K562 (cell line): ENCODE measurements at regions not wholly inside any gene's neighbourhood (a gene's known extent, or its start where the extent isn't known, plus 50 kb on each side); places are given as distances from the start of the nearest gene placed in this dataset.

ENCODE experiments used
- ATAC-seq: fragments of 200-7000 bp; cut with Tn5 transposase; 3 replicates; pipeline ENCODE4 v1.9.1; 2020; ENCODE audit warnings: moderate library complexity
- BruUV-seq: library from RNA; stranded (reverse); fragments of 400-500 nt; replicated peaks from 2 replicates; lab custom pipeline; 2021; lab: Mats Ljungman, UMichigan
- CTCF ChIA-PET: fragments of 300-600 bp; formaldehyde crosslinking; extraction: SDS; loops from one replicate; lab custom pipeline; 2021; ENCODE audit warnings: low intra/inter-chr PET ratio; lab: Yijun Ruan, JAX
- POLR2A ChIA-PET: fragments of 300-600, 350-650 bp; sonication (Branson Sonifier 250); formaldehyde crosslinking; extraction: SDS; loops from one replicate; lab custom pipeline; 2021; ENCODE audit warnings: antibody characterized with exemption, inconsistent platforms; lab: Yijun Ruan, JAX
- DNase-seq, 4 experiments: peaks; one replicate each; pipeline versions ENCODE4 v3.0.0 to v3.0.0-alpha.2; 2011 to 2018; ENCODE audit warnings: low spot score in 3 of 4, mixed read lengths in 3 of 4; ENCODE audit errors: extremely low read depth in 1 of 4
- FAIRE-seq: peaks from 2 replicates; lab custom pipeline; 2011; peaks lifted over from hg19 to GRCh38; lab: Jason Lieb, UNC
- H2AFZ ChIP-seq: 2 replicates; pipeline ENCODE4 v1.6.0; 2011; ENCODE audit warnings: low read depth, low read length, control low read depth, inconsistent platforms
- H3K27ac ChIP-seq: fragments of 200-600 bp; 3 replicates; pipeline ENCODE4 v1.8.0; 2011; ENCODE audit warnings: low read depth, mild to moderate bottlenecking, control low read depth, inconsistent platforms, low read length, moderate library complexity, mixed read lengths; ENCODE audit errors: extremely low read depth
- H3K27me3 ChIP-seq, 2 experiments: fragments of 300-600 bp in 1 of 2; 2 replicates in 1 of 2; 3 replicates in 1 of 2; pipeline versions ENCODE4 v1.6.0 to v1.8.0; 2011; ENCODE audit warnings: inconsistent platforms in 2 of 2, low read length in 2 of 2, mild to moderate bottlenecking in 1 of 2, mixed read lengths in 1 of 2, moderate library complexity in 1 of 2; ENCODE audit not compliant: control insufficient read depth in 2 of 2, insufficient read depth in 2 of 2
- H3K36me3 ChIP-seq: fragments of 300-600 bp; 3 replicates; pipeline ENCODE4 v1.8.0; 2011; ENCODE audit warnings: mild to moderate bottlenecking, low read length, inconsistent platforms; ENCODE audit not compliant: control insufficient read depth, insufficient read depth
- H3K4me1 ChIP-seq, 2 experiments: fragments of 200-600 bp in 1 of 2; replicated peaks in 1 of 2; 2 replicates in 1 of 2; 3 replicates in 1 of 2; pipeline versions ENCODE4 v1.5.1 to v1.8.0; 2011; ENCODE audit warnings: inconsistent platforms in 2 of 2, low read length in 2 of 2, mild to moderate bottlenecking in 1 of 2, mixed read lengths in 1 of 2, moderate library complexity in 1 of 2; ENCODE audit not compliant: control insufficient read depth in 2 of 2, insufficient read depth in 2 of 2
- H3K4me2 ChIP-seq: 2 replicates; pipeline ENCODE4 v1.6.1; 2011; ENCODE audit warnings: low read length, control low read depth, inconsistent platforms, mixed read lengths; ENCODE audit not compliant: insufficient read depth
- H3K4me3 ChIP-seq: fragments of 200-600 bp; sonication (generic), shearing (Covaris generic); 2 replicates; pipeline ENCODE4 v1.5.1; 2016; ENCODE audit warnings: control low read depth, inconsistent platforms
- H3K79me2 ChIP-seq: fragments of 200-600 bp; 3 replicates; pipeline ENCODE4 v1.8.0; 2011; ENCODE audit warnings: low read length, inconsistent platforms; ENCODE audit not compliant: control insufficient read depth, insufficient read depth
- H3K9ac ChIP-seq, 2 experiments: 2 replicates each; pipeline versions ENCODE4 v1.6.0 to v1.6.1; 2011; ENCODE audit warnings: low read depth in 2 of 2, low read length in 2 of 2, control low read depth in 1 of 2, inconsistent platforms in 1 of 2, mild to moderate bottlenecking in 1 of 2, mixed read lengths in 1 of 2; ENCODE audit not compliant: insufficient read depth in 1 of 2
- H3K9me1 ChIP-seq: one replicate; pipeline ENCODE4 v1.6.0; 2011; ENCODE audit warnings: inconsistent platforms, mild to moderate bottlenecking, low read length, moderate library complexity; ENCODE audit not compliant: control insufficient read depth, insufficient read depth
- H3K9me3 ChIP-seq: replicated peaks from 2 replicates; pipeline ENCODE4 v1.5.1; 2011; ENCODE audit warnings: low read depth, low read length, inconsistent platforms; ENCODE audit not compliant: control insufficient read depth, insufficient read depth
- H4K20me1 ChIP-seq: replicated peaks from 2 replicates; pipeline ENCODE4 v1.6.1; 2011; ENCODE audit warnings: low read length, inconsistent platforms, mixed read lengths; ENCODE audit not compliant: control insufficient read depth, insufficient read depth
- ELF4 ChIP-seq: fragments of 450-650 bp; formaldehyde crosslinking; IDR thresholded peaks from 2 replicates; pipeline ENCODE4 v1.4.0; 2022; ENCODE audit warnings: missing genetic modification characterization
- FOXJ3 ChIP-seq: sonication (generic); formaldehyde crosslinking; IDR thresholded peaks from 2 replicates; pipeline ENCODE4 v1.4.0; 2020; ENCODE audit warnings: mild to moderate bottlenecking, missing genetic modification reagents
- HDGF ChIP-seq: fragments of 450-650 bp; IDR thresholded peaks from 2 replicates; pipeline ENCODE4 v1.6.1; 2016
- MAFK ChIP-seq: IDR thresholded peaks from 2 replicates; pipeline ENCODE4 v1.6.1; 2011; ENCODE audit warnings: low read length, improper control_type of control experiment
- SIN3B ChIP-seq: fragments of 450-650 bp; IDR thresholded peaks from 2 replicates; pipeline ENCODE4 v1.6.1; 2017; ENCODE audit warnings: low read depth, mild to moderate bottlenecking, moderate library complexity
- SMARCE1 ChIP-seq: fragments of 450-650 bp; IDR thresholded peaks from 2 replicates; pipeline ENCODE4 v1.7.1; 2016; ENCODE audit warnings: mild to moderate bottlenecking
- SNRNP70 ChIP-seq: fragments of 200-400 bp; formaldehyde crosslinking; optimal IDR thresholded peaks from 2 replicates; pipeline ENCODE3; 2017; ENCODE audit warnings: low read depth, low read length
- SREBF2 ChIP-seq: sonication (generic); formaldehyde crosslinking; IDR thresholded peaks from 2 replicates; pipeline ENCODE4 v1.4.0; 2020; ENCODE audit warnings: mild to moderate bottlenecking, missing genetic modification reagents
- SRSF7 ChIP-seq: fragments of 200-400 bp; formaldehyde crosslinking; optimal IDR thresholded peaks from 2 replicates; pipeline ENCODE3; 2017; ENCODE audit warnings: mild to moderate bottlenecking, low read depth, low read length
- STAT5A ChIP-seq: IDR thresholded peaks from 2 replicates; pipeline ENCODE4 v1.6.1; 2012; ENCODE audit warnings: low read length, inconsistent platforms, borderline replicate concordance
- TBL1XR1 ChIP-seq, 2 experiments: IDR thresholded peaks; 2 replicates each; pipeline ENCODE4 v1.6.1; 2012; ENCODE audit warnings: improper control_type of control experiment in 2 of 2, low read length in 2 of 2, mild to moderate bottlenecking in 1 of 2
- ZNF165 ChIP-seq: fragments of 250-450 bp; sonication (Bioruptor Pico); IDR thresholded peaks from 2 replicates; pipeline ENCODE4 v1.4.0; 2020; ENCODE audit warnings: borderline replicate concordance
- WGBS: fragments of 100-300 bp; shearing (Covaris generic); methylation state at CpG from one replicate; pipeline ENCODE4 v1.1.6; 2016; ENCODE audit warnings: low coverage, mixed read lengths; ENCODE audit not compliant: insufficient coverage; ENCODE audit errors: missing lambda C conversion rate; 5-methylcytosine and 5-hydroxymethylcytosine counted together
- in situ Hi-C: fragments of 300-500 bp; cut with MboI; formaldehyde crosslinking; loops from 4 replicates; pipeline ENCODE4 v1.15.0; 2018; ENCODE audit warnings: inconsistent platforms, mixed read lengths
- intact Hi-C: fragments of 100-400 bp; cut with micrococcal nuclease; formaldehyde crosslinking; loops from 2 replicates; pipeline ENCODE4 v1.14.2; 2022
- TF ChIP-seq, protein P1 (sequence below): fragments of 250-450 bp; sonication (Bioruptor Pico); IDR thresholded peaks from 2 replicates; pipeline ENCODE4 v1.9.0; 2021; ENCODE audit warnings: mild to moderate bottlenecking, inconsistent platforms
- TF ChIP-seq, protein P2 (sequence below), 2 experiments: fragments of 450-650 bp in 1 of 2; sonication (generic) in 1 of 2; formaldehyde crosslinking; conservative IDR thresholded peaks; 2 replicates each; pipeline versions ENCODE4 v1.4.0 to v1.8.1; 2020 to 2022; ENCODE audit warnings: mild to moderate bottlenecking in 1 of 2, missing genetic modification reagents in 1 of 2
- TF ChIP-seq, protein P3 (sequence below): fragments of 250-450 bp; sonication (Bioruptor Pico); IDR thresholded peaks from 2 replicates; pipeline ENCODE4 v1.4.0; 2020; ENCODE audit warnings: mild to moderate bottlenecking, moderate library complexity

DNA sequence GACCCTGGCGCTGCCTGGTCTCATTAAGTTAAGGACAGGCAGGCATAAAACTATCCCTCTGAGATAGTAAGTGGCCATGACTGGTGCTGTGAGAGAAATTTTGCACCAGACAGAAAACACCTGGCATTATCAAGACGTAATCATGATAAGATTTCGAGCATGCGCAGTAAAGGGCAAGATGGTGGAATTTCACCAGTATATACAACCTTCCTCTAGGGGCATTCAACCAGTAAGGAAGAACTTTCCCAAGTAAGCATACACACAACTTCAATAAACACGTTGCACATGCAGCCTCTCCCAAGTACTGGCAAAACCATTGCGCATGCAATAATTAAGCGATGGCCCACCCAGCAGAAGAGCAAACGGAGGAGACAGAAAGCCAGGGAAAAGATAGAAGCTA is 1376.4 kb upstream of the CRIM1 start:
- Histone ChIP-seq H3K4me1 (no peaks in the 10 kb centered on the region), H3K9me1 (no peaks in the 10 kb centered on the region), H2AFZ (no peak overlapping the region), H4K20me1 (no peaks in the 10 kb centered on the region), H3K27me3 (no peaks in the 10 kb centered on the region), H3K9ac (no peak overlapping the region), H3K4me3 (no peak overlapping the region), H3K4me2 (no peak overlapping the region), H3K36me3 (no peaks in the 10 kb centered on the region), H3K79me2 (no peaks in the 10 kb centered on the region), H3K9me3 (no peaks in the 10 kb centered on the region)
- ChIA-PET POLR2A (no interaction called here), CTCF (no interaction called here)
- intact Hi-C loops (no loop called here), in situ Hi-C loops (no loop called here)
- 8% methylated on average over 8 of the region's 8 CpGs for WGBS
- ATAC-seq (no peak), DNase-seq (no peak), FAIRE-seq (no peak)
- BruUV-seq: no TSS peak
- TF ChIP-seq, protein P1, sequence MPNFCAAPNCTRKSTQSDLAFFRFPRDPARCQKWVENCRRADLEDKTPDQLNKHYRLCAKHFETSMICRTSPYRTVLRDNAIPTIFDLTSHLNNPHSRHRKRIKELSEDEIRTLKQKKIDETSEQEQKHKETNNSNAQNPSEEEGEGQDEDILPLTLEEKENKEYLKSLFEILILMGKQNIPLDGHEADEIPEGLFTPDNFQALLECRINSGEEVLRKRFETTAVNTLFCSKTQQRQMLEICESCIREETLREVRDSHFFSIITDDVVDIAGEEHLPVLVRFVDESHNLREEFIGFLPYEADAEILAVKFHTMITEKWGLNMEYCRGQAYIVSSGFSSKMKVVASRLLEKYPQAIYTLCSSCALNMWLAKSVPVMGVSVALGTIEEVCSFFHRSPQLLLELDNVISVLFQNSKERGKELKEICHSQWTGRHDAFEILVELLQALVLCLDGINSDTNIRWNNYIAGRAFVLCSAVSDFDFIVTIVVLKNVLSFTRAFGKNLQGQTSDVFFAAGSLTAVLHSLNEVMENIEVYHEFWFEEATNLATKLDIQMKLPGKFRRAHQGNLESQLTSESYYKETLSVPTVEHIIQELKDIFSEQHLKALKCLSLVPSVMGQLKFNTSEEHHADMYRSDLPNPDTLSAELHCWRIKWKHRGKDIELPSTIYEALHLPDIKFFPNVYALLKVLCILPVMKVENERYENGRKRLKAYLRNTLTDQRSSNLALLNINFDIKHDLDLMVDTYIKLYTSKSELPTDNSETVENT (CRISPR knock-in tag): no peak
- TF ChIP-seq MAFK (no peak), SNRNP70 (no peak), TBL1XR1 (IDR thresholded peaks at IDR 0.05; ENCODE audit: low read length in 2 of 2) (no peak), SRSF7 (no peak), SIN3B (no peak), SREBF2 (CRISPR knock-in tag) (no peak), HDGF (no peak), FOXJ3 (no peak), ELF4 (no peak), ZNF165 (no peak), STAT5A (no peak), SMARCE1 (no peak)
- TF ChIP-seq, protein P2, sequence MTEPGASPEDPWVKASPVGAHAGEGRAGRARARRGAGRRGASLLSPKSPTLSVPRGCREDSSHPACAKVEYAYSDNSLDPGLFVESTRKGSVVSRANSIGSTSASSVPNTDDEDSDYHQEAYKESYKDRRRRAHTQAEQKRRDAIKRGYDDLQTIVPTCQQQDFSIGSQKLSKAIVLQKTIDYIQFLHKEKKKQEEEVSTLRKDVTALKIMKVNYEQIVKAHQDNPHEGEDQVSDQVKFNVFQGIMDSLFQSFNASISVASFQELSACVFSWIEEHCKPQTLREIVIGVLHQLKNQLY (CRISPR knock-in tag; conservative IDR thresholded peaks at IDR 0.05): no peak
- TF ChIP-seq, protein P3, sequence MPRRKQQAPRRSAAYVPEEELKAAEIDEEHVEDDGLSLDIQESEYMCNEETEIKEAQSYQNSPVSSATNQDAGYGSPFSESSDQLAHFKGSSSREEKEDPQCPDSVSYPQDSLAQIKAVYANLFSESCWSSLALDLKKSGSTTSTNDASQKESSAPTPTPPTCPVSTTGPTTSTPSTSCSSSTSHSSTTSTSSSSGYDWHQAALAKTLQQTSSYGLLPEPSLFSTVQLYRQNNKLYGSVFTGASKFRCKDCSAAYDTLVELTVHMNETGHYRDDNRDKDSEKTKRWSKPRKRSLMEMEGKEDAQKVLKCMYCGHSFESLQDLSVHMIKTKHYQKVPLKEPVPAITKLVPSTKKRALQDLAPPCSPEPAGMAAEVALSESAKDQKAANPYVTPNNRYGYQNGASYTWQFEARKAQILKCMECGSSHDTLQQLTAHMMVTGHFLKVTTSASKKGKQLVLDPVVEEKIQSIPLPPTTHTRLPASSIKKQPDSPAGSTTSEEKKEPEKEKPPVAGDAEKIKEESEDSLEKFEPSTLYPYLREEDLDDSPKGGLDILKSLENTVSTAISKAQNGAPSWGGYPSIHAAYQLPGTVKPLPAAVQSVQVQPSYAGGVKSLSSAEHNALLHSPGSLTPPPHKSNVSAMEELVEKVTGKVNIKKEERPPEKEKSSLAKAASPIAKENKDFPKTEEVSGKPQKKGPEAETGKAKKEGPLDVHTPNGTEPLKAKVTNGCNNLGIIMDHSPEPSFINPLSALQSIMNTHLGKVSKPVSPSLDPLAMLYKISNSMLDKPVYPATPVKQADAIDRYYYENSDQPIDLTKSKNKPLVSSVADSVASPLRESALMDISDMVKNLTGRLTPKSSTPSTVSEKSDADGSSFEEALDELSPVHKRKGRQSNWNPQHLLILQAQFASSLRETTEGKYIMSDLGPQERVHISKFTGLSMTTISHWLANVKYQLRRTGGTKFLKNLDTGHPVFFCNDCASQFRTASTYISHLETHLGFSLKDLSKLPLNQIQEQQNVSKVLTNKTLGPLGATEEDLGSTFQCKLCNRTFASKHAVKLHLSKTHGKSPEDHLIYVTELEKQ: no peak
- TF ChIP-seq, all 486 proteins: peak for 0
- no peak overlapping the region for H3K27ac ChIP-seq
